HG02798 (cell line): ENCODE measurements at regions not wholly inside any gene's neighbourhood (a gene's known extent, or its start where the extent isn't known, plus 50 kb on each side); places are given as distances from the start of the nearest gene placed in this dataset.

Source experiments
- ATAC-seq: cut with Tn5 transposase; IDR thresholded peaks from one replicate; pipeline ENCODE4 v1.9.1; 2021; ENCODE audit warnings: mild to moderate bottlenecking; ENCODE audit not compliant: unreplicated experiment, poor library complexity

GRCh38 chr7:109963741-109964140 is 1127.2 kb upstream of the LRRN3 start:
- no peak for ATAC-seq

GRCh38 chr7:109964780-109965179 is 1126.1 kb upstream of the LRRN3 start:
- no peak for ATAC-seq

- ATAC-seq, result no peak
Observed at GRCh38 chr7:109967406-109967805, 1123.5 kb upstream of the LRRN3 start.

DNA sequence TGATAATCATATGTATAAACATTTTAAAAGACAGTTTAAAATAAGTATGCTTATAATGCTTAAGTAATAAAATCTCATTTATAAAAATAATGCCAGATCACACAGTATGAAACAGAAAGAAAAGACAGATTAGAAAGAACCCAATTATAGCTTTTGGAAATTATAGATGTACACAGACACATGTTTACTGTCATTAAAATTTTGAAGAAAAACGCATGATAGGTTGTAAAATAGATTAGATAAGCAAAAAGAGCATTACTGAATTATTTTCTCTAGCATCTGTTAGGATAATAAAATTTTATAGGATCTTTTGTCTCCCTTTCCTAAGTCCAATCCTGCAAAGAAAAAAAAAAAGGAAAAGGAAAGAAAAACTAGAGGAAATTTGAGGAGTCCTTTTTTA is 1107.3 kb upstream of the LRRN3 start:
- ATAC-seq, result no peak

- ATAC-seq, result no peak
Observed at GRCh38 chr7:109984729-109985128, 1106.2 kb upstream of the LRRN3 start.

DNA sequence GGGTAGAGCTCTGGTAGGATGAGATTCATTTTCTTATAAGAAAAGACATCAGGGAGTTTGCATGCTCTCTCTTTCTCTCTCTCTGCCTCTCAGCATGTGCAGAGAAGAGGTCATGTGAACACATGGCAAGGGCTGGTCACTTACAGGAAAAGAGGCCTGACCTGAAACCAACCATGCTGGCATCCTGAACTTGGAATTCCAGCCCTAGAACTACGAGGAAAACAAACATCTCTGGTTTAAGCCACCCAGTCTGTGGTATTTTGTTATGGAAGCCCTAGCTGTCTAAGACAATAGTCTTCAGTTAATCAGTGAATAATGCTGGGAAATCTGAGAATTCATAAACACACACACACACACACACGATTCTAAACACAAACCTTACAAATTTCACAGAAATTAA is 1104.2 kb upstream of the LRRN3 start:
- no peak for ATAC-seq

DNA sequence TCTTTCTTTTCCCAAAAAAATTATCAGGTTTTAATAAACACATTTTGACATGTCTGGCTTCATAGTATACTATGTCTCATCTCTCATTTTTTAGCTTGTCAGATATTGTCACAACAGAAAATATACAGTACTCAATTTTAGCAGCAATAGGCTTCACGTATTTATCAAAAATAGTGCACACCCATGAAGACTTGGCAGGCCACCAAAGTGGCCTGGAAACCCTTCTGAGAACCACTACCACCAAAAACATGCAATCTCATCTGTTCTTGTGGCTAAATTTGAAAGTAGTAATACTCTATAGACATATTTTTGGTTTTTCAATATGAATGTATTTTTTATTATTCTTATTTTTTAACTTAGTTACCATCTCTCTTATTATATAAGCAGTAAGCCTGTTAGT is 1094.5 kb upstream of the LRRN3 start:
- ATAC-seq, result no peak

GRCh38 chr7:109996927-109997326 is 1094.0 kb upstream of the LRRN3 start:
- no peak for ATAC-seq

GRCh38 chr7:109997837-109998236 is 1093.1 kb upstream of the LRRN3 start:
- no peak for ATAC-seq

GRCh38 chr7:110001254-110001938 is 1089.5 kb upstream of the LRRN3 start:
- no peak for ATAC-seq

- ATAC-seq, result no peak
Observed at GRCh38 chr7:110003827-110004226, 1087.1 kb upstream of the LRRN3 start.

DNA sequence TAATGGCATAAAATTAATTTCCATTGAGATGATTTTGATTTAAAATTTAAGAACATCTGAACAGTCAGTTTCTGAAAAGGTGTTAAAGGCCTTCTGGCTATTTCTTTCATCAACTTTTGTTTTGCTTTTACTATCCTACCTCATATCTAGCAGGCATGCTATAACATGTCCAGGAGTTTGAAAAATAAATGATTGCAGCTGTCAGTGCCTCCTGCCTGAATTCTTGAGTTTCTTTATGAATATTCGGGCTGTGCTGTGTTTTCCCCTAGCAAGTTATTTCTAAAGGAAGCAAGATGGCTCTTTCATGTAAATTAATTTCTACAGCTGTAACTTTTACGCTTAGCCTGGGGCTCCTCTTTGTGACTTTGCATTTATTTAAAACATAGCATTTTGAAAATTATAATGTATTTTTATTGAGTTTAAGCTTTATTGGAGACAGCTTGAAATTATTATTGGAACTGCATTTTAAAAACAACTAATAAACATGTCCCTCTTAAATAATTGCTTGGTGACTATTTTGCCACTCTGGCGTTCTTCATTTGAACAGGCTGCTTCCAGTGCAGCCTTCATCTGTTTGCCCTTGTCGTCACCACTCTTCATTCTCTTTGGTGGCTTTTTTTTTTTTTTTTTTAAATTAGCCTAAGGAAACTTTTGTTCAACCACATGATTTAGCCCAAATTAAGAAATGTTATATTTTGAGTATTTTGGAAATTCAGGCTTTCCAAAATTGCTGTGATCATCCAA is 1083.4 kb upstream of the LRRN3 start:
- peak; percentile 57 for ATAC-seq

DNA sequence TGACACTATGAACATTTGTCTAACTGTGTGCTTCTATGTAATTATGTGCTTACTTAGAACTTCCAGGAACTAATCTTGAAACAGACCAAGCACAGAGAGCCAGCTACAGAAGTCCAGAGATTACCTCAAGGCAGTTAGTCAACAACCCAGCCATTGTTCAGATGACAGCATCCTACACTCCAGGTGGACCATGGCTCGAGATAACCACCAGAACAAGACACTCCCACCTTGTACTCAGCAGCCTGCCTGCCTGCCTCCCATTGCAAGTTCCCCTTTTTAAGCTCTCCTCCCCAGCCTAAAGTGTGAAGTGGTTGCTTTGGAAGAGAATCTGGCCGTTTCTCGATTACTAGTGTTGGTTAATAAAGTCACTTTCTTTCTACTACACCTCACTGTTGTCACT is 1080.6 kb upstream of the LRRN3 start:
- ATAC-seq, result peak; percentile 56

GRCh38 chr7:110017405-110017804 is 1073.5 kb upstream of the LRRN3 start:
- no peak for ATAC-seq

GRCh38 chr7:110027385-110027784 is 1063.5 kb upstream of the LRRN3 start:
- no peak for ATAC-seq

DNA sequence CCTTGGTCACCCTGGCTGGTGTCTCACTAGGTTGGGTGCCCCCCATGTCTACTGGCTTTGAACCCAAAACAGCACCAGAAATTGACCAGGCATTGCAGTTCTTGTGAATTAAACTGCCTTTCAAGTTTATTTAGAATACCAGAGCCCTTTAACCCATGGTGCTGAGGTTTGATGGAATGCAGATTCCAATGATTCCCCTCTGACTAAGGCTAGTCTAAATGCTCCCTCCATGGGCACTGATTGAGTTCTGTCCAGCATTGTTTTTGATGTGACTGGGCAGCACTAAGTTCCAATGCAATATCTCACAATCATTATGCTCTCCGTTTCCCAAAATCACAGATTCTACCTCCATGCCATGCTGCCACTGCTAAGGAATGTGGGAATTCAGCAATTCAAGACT is 1047.4 kb upstream of the LRRN3 start:
- ATAC-seq, result no peak

GRCh38 chr7:110050785-110051184 is 1040.1 kb upstream of the LRRN3 start:
- no peak for ATAC-seq

GRCh38 chr7:110051372-110051771 is 1039.6 kb upstream of the LRRN3 start:
- no peak for ATAC-seq

GRCh38 chr7:110056331-110056730 is 1034.6 kb upstream of the LRRN3 start:
- no peak for ATAC-seq

DNA sequence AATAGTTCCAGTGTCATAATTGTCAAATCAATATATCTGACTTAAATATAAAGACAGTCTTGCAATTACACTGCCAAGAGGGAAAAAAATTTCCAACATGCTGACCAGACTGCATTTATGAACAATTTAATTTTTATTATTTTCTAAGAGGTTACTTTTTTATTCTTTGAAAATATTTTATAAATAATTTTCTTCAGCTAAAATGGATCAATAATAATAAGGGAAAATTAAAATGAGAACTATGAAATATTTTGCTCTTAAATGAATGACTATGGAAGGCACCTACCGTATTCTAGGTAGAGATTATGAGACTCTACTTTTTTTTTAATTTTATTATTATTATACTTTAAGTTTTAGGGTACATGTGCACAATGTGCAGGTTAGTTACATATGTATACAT is 1032.5 kb upstream of the LRRN3 start:
- ATAC-seq, result no peak

DNA sequence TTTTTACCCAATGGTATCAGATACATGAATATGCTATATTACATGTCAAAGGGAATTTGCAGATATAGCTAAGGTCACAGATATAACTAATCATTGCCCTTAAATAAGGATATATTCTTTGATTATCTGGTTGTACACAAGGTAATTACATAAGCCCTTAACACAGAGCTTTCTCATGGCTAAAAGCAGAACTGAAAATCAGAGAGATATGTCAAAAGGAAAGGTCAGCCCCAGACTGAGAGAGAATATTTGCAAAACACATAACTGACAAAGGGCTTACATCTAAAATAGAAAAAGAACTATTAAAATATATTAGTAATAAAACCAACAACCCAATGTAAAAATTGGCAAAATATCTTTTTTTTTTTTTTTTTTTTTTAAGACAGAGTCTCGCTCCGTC is 1029.5 kb upstream of the LRRN3 start:
- peak; percentile 80 for ATAC-seq

DNA sequence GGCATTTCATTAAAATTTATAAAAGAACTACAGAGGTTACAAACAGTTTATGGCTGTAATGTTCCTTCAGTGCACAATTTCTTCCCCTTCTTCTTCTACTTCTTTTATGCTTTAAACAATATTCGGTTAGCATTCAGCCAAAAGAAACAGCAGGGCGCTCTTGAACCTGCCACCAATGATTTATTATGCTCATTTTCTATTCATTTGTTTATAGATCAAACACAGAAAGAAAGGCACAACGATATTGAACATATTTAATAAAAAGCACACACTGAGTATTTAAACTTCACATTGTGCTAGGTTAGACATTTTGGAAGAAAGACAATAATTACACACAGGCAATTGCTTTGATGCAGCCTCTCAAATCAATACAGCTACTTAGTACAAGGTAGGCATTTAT is 1025.8 kb upstream of the LRRN3 start:
- no peak for ATAC-seq
